ENCODE measurements at regions not wholly inside any gene's neighbourhood (a gene's known extent, or its start where the extent isn't known, plus 50 kb on each side); places are given as distances from the start of the nearest gene placed in this dataset.

DNA sequence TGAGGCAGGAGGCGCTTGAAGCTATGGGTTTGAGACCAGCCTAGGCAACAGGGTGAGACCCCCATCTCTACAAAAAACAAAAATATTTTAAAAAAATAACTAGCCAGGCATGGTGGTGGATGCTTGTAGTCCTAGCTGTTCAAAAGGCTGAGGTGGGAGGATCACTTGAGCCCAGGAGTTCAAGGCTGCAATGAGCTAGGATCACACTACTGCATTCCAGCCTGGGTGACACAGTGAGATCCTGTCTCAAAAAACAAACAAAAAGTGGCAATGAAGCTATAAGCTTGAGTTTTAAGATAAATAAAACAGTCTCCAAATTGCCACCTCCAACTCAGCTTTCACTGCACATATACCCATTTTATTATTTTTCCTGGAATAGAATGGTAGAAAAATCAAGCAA, 281.3 kb downstream of the IPMK start:
- TF ChIP-seq POLR2A (IDR thresholded peaks at IDR 0.05): no peak
- TF ChIP-seq CTCF (IDR thresholded peaks at IDR 0.05): no peak

Data from tibial nerve (tissue), 3 donors.